Endothelial cell of hepatic sinusoid (primary cell): ENCODE measurements at regions not wholly inside any gene's neighbourhood (a gene's known extent, or its start where the extent isn't known, plus 50 kb on each side); places are given as distances from the start of the nearest gene placed in this dataset.

Experiments
- in situ Hi-C: cut with HindIII; loops from 2 replicates; pipeline ENCODE4 v1.10.0; 2017; ENCODE audit warnings: low sequenced_read_pairs

DNA sequence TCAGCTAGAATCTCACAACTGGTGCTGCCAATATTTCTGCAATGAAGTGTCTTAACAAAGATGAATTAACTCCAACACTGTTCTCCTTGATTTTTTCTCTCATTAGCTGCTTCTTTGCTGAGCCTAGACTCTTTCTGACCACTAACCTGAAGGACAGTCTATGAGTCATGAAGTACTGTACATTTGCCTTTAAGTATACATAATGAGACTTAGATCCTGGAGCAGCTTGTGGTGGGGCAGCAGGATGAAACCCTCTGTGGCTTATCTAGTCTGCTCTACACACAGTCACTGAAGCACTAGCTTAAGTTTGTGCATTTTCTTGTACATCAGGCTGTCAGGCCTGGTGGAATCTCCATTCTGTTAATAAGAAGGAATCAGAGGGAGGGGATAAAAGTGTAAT lies 307.4 kb upstream of the SMIM31 start:
- in situ Hi-C loops: no loop called here

- in situ Hi-C loops: no loop called here
Observed at GRCh38 chr4:164461901-164462300, 292.0 kb upstream of the SMIM31 start.

DNA sequence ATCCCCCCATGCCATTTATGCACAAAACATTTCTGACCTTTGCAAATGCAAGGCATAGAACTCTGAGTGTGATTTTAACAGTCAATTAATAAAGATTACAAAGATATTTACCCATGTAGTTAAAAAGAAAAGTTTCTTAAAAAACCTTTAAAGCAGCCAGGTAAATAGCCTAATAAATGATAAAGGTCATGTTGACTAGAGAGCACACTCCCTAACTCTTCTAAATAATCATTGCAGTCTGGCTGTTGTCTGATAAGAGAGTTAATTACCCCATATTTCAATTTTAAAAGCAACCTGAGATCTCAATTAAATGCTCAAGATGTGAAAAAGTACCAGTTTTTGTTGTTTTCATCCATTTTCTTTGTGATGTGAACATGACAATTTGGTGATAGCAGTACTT lies 291.5 kb upstream of the SMIM31 start:
- in situ Hi-C loops: no loop called here

DNA sequence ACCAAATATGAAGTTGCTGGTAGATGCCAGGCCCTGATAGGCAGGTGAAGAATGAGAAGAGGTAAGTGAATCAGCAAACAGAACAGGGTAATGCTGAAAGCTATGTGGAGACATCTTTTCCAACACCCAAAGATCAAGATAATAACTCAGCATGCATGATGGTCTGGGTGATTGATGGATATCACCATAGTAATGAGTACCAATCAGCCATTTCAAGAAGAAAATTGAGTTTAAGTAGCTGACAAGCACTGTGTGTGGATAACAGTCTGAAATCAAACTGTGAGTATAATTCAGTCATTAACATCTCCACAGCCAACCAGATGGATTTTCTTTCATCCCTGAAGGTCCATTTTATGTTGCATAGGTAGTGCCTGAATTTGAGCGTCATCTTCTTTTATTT lies 289.6 kb upstream of the SMIM31 start:
- in situ Hi-C loops: no loop called here

- in situ Hi-C loops: no loop called here
Observed at GRCh38 chr4:164467493-164467892, 286.4 kb upstream of the SMIM31 start.

GRCh38 chr4:164481306-164482091 lies 272.4 kb upstream of the SMIM31 start:
- in situ Hi-C loops: no loop called here

DNA sequence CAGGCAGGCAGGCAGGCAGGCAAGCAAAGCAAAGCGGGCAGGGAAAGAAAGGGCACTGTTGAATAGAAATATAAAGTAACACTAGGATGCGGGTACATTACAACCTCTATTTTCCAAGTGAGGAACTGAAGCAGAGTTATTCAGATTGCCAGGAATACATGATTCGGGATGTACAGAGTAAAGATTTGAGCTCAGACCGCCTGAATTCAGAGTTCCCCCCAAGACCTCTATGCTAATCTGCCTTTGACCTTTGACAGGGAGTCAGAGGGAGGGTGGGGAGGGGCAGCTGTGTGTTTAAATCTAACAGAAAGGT lies 271.9 kb upstream of the SMIM31 start:
- in situ Hi-C loops: no loop called here

GRCh38 chr4:164482758-164483157 lies 271.2 kb upstream of the SMIM31 start:
- in situ Hi-C loops: no loop called here

- in situ Hi-C loops: no loop called here
Observed at GRCh38 chr4:164483711-164484110, 270.2 kb upstream of the SMIM31 start.

- in situ Hi-C loops: no loop called here
Observed at GRCh38 chr4:164484551-164484950, 269.4 kb upstream of the SMIM31 start.

DNA sequence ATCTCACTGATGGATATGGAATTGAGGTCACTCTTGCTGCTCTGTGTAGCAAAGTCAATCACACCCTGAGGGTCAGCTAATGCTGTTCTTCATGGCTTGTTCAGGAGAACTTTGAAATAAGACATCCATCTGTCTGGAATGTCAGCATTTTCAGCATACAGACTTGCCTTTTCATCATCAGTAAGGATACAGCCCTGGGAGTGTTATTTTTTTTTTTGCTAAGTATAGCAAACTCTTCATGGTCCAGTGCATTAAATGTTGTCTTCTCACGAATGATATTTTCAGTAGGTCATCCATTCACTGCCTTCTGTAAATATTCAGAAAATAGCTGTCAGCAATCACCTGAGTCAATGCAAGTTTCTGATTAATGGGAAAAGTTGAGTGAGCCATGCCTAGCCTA lies 268.8 kb upstream of the SMIM31 start:
- in situ Hi-C loops: no loop called here

DNA sequence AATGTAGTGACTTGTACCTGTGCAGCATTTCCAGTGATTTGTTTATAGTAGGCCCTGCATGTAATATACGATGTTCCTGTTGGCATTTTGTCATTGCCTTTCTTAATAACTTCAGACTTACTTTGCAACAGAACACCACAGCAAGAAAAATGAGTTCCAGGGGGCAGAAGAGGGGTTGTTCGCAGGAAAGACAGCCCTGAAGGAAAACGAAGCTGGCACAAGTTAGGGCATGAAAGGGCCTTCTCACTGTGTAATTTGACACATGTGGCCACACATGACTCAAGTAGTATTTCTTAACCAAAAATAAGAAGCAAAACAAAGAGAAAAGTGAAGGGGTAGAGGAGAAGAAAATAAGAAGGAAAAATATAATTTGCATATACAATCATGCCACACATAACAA lies 265.8 kb upstream of the SMIM31 start:
- in situ Hi-C loops: no loop called here

DNA sequence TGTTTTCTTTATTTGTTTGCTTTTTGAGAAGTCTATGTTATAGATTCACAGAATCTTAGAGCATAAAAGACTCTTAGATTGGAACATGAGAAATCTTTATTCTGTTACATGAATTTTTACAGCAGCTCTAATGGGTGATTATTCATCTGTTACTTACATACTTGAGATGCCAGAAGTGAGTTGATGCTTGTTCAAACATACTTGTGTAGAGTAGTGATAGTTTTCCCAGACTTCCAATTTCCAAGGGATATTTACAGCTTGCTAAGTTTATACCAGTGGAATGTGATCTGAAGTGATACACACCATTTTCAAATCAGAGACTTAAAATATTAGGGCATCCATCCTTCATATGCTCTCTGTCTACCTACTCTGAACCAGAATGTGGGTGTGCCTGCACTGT lies 252.9 kb upstream of the SMIM31 start:
- in situ Hi-C loops: no loop called here

DNA sequence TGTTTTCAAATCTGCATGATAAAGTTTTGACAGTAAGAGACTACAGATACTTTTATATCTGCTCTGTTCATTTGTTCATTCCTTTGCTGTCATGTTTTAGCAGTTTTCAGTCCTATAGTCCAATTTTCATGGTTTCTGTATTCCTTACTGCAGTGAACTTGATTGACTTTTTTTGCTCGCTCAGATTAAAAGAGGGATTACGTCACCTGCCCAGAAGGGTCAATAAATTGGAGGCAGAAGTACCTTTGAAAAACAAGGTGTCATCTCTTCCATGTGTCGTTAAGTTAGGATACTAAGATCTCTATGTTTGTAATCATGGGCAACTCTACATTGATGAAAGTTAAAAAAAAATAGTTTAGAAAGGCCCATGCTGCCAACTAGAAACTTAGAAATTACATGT lies 250.1 kb upstream of the SMIM31 start:
- in situ Hi-C loops: no loop called here

- in situ Hi-C loops: no loop called here
Observed at GRCh38 chr4:164508097-164508496, 245.8 kb upstream of the SMIM31 start.

GRCh38 chr4:164508771-164509170 lies 245.2 kb upstream of the SMIM31 start:
- in situ Hi-C loops: no loop called here

GRCh38 chr4:164509951-164510350 lies 244.0 kb upstream of the SMIM31 start:
- in situ Hi-C loops: no loop called here

DNA sequence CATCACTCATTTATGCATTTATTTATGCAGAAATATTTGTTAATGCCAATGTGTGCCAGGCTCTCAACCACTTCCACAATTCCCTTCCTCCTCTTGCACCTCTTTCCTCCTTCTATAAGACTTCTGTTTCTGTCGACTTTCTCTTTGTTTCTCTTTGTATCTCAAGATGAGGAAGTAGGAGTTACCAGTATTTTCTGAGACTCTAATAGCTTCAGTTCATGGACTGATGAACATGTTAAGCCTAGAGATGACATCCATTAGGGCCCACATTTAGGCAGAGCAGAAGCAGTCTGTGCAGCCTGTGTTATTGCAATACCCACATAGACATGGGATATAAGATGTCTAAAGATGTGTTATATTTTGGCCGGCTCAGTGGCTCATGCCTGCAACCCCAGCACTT lies 241.8 kb upstream of the SMIM31 start:
- in situ Hi-C loops: no loop called here

DNA sequence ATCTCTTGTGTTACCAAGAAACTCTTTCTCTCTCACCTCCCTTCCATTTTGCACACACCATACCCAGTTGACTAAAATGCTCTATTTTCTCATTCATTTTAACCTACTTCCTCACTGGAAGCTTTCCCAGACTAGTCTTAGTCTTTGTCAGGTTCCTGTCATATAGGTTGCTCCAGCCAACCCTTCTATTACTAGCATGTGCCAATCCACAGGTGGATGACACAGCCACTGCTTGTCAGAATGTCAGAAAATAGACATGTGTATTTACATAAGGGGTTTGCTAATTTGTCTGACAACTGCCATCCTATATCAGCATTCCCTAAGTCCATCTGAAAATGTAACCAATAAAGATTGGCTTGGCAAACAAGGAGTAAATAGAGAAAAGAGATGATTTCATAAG lies 239.2 kb upstream of the SMIM31 start:
- in situ Hi-C loops: no loop called here

GRCh38 chr4:164524789-164525188 lies 229.1 kb upstream of the SMIM31 start:
- in situ Hi-C loops: no loop called here

DNA sequence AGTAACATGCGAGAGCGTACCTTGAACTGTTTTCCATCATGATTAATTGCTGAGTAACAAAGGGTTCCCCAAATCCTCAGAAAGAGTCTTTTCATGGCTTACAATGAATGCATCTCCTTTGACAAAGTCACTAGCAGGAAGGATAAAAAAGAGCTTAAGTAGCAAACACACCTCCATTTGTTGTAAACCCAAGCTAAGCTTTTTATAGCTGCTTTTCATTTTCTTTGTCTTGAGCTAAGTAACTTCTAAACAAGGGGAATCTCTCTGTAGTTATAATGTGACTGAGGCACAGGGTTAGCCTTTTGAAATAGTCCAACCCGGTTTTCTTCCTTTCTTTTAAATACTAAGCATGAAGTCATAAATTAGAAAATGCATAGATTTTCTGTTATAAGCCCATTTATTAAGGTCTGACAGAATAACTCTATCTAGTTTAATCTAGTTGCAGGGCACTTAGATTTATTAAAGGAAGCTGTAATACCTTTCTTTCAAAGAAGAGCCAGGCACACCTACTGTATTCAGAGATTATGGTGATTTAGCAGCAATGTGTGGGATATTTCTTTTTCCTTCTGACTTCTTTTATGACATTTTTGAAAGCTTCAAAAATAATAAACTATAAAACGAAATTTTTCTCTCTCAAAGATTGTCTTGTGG lies 226.9 kb upstream of the SMIM31 start:
- in situ Hi-C loops: no loop called here

DNA sequence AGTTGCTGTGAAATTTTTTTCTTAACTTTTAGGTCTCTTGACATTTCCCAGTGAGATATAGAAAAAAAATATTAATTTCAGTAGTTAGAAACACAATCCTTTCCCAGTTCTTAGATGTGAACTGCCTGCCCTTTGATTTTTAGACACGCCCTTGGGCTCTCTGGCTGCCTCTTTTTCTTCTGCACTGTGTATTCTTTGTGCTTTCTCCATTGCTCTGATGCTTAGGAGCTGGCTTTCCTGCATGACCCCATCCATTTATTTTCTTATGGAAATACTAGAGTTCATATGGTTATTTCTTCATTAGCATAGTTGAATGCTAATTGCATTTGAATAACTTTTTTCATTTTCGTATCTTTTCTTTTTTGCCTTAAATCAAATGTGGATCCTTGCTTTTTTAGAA lies 224.9 kb upstream of the SMIM31 start:
- in situ Hi-C loops: no loop called here

DNA sequence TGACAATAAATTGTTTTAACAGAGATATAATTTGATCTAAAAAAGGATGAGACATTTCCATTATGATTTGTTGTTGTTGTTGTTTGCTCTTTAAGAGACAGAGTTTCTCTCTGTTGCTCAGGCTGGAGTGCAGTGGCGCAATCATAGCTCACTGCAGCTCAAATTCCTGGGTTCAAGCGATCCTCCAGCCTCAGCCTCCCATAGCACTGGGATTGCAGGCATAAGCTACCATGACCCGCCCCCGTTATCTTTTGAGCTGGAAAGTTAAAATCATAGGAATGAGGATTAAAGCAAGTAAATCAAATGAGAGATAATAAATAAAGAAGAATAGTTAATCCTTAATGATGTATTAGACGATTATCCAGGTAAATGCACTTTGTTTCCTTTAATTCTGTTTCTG lies 224.4 kb upstream of the SMIM31 start:
- in situ Hi-C loops: no loop called here
